GM12878 (cell line): ENCODE measurements at regions not wholly inside any gene's neighbourhood (a gene's known extent, or its start where the extent isn't known, plus 50 kb on each side); places are given as distances from the start of the nearest gene placed in this dataset.

ENCODE experiments used
- ATAC-seq: fragments of 200-7000 bp; cut with Tn5 transposase; 3 replicates; pipeline ENCODE4 v1.9.1; 2020; ENCODE audit warnings: mild to moderate bottlenecking, moderate library complexity
- BruUV-seq: library from RNA; stranded (reverse); fragments of 400-500 nt; replicated peaks from 2 replicates; lab custom pipeline; 2021; lab: Mats Ljungman, UMichigan
- CTCF ChIA-PET: fragments of 300-600 bp; sonication (Branson Sonifier 250); formaldehyde crosslinking; extraction: SDS; loops from one replicate; lab custom pipeline; 2021; ENCODE audit warnings: inconsistent platforms; lab: Yijun Ruan, JAX
- POLR2A ChIA-PET: fragments of 350-600 bp; formaldehyde crosslinking; extraction: SDS; loops from one replicate; lab custom pipeline; 2021; ENCODE audit warnings: inconsistent platforms; lab: Charles Lee
- RAD21 ChIA-PET: fragments of 300-600 bp; sonication (Branson Sonifier 250); formaldehyde crosslinking; loops from one replicate; lab custom pipeline; 2023; ENCODE audit warnings: antibody characterized with exemption; ENCODE audit not compliant: unreplicated experiment; lab: Charles Lee
- SMC1A ChIA-PET: fragments of 300-600 bp; sonication (Branson Sonifier 250); formaldehyde crosslinking; loops from one replicate; lab custom pipeline; 2023; ENCODE audit not compliant: unreplicated experiment, uncharacterized antibody; lab: Charles Lee
- DNase-seq: peaks from one replicate; pipeline ENCODE4 v3.0.0-alpha.2; 2011; ENCODE audit warnings: low read depth, low spot score
- FAIRE-seq: peaks from 3 replicates; lab custom pipeline; 2011; peaks lifted over from hg19 to GRCh38; lab: Jason Lieb, UNC
- H2AFZ ChIP-seq: 2 replicates; pipeline ENCODE4 v1.6.0; 2011; ENCODE audit warnings: low read depth, low read length, control low read depth; ENCODE audit not compliant: control insufficient read depth
- H3K27ac ChIP-seq: 2 replicates; pipeline ENCODE4 v1.5.1; 2011; ENCODE audit warnings: control low read depth; ENCODE audit not compliant: control insufficient read depth, insufficient read depth
- H3K27me3 ChIP-seq, 2 experiments: replicated peaks in 1 of 2; 2 replicates each; pipeline versions ENCODE4 v1.6.0 to v1.6.1; 2011; ENCODE audit warnings: low read length in 1 of 2; ENCODE audit not compliant: control insufficient read depth in 2 of 2, insufficient read depth in 2 of 2
- H3K36me3 ChIP-seq, 2 experiments: 2 replicates each; pipeline ENCODE4 v1.5.1; 2011; ENCODE audit warnings: low read length in 1 of 2; ENCODE audit not compliant: control insufficient read depth in 2 of 2, insufficient read depth in 2 of 2
- H3K4me1 ChIP-seq: 2 replicates; pipeline ENCODE4 v1.6.1; 2011; ENCODE audit warnings: mild to moderate bottlenecking, low read length, moderate library complexity, mixed read lengths; ENCODE audit not compliant: control insufficient read depth, insufficient read depth
- H3K4me2 ChIP-seq: 2 replicates; pipeline ENCODE4 v1.6.0; 2011; ENCODE audit warnings: control low read depth; ENCODE audit not compliant: control insufficient read depth, insufficient read depth
- H3K4me3 ChIP-seq: fragments of 200-600 bp; sonication (generic); 2 replicates; pipeline ENCODE4 v1.5.1; 2016
- H3K79me2 ChIP-seq: 2 replicates; pipeline ENCODE4 v1.6.0; 2011; ENCODE audit warnings: low read length; ENCODE audit not compliant: control insufficient read depth, insufficient read depth
- H3K9ac ChIP-seq: 2 replicates; pipeline ENCODE4 v1.8.0; 2011; ENCODE audit warnings: low read length, control low read depth, mixed read lengths; ENCODE audit not compliant: control insufficient read depth, insufficient read depth
- H3K9me3 ChIP-seq: replicated peaks from 3 replicates; pipeline ENCODE4 v1.5.1; 2011; ENCODE audit warnings: mild to moderate bottlenecking, low read length; ENCODE audit not compliant: control insufficient read depth, insufficient read depth
- H4K20me1 ChIP-seq: 2 replicates; pipeline ENCODE4 v1.6.0; 2011; ENCODE audit not compliant: control insufficient read depth, insufficient read depth
- RAD51 ChIP-seq: fragments of 450-650 bp; IDR thresholded peaks from 2 replicates; pipeline ENCODE4 v1.6.1; 2016; ENCODE audit warnings: moderate library complexity, mild to moderate bottlenecking, inconsistent platforms
- SP1 ChIP-seq: IDR thresholded peaks from one replicate; pipeline ENCODE4 v1.6.1; 2011; ENCODE audit warnings: low read depth, low read length
- STAT3 ChIP-seq: IDR thresholded peaks from 2 replicates; pipeline ENCODE4 v1.6.1; 2011; ENCODE audit warnings: low read depth, low read length, improper control_type of control experiment
- WGBS: methylation state at CpG from one replicate; pipeline ENCODE4 v1.1.6; 2016; ENCODE audit warnings: low lambda C conversion rate; ENCODE audit not compliant: insufficient replicate concordance, insufficient coverage; ENCODE audit errors: missing lambda C conversion rate; 5-methylcytosine and 5-hydroxymethylcytosine counted together
- in situ Hi-C: fragments of 300-500 bp; cut with MboI; formaldehyde crosslinking; loops from 9 replicates; pipeline ENCODE4 v1.14.3; 2018; ENCODE audit warnings: mixed read lengths
- intact Hi-C: fragments of 100-400 bp; cut with micrococcal nuclease; formaldehyde crosslinking; loops from one replicate; pipeline ENCODE4 v1.14.2; 2022; ENCODE audit not compliant: unreplicated experiment
- TF ChIP-seq, protein P1 (sequence below): IDR thresholded peaks from 2 replicates; pipeline ENCODE4 v1.6.1; 2012; ENCODE audit warnings: mild to moderate bottlenecking, low read depth, low read length
- TF ChIP-seq, protein P2 (sequence below): IDR thresholded peaks from 2 replicates; pipeline ENCODE4 v1.6.1; 2012; ENCODE audit warnings: low read depth, low read length, improper control_type of control experiment

DNA sequence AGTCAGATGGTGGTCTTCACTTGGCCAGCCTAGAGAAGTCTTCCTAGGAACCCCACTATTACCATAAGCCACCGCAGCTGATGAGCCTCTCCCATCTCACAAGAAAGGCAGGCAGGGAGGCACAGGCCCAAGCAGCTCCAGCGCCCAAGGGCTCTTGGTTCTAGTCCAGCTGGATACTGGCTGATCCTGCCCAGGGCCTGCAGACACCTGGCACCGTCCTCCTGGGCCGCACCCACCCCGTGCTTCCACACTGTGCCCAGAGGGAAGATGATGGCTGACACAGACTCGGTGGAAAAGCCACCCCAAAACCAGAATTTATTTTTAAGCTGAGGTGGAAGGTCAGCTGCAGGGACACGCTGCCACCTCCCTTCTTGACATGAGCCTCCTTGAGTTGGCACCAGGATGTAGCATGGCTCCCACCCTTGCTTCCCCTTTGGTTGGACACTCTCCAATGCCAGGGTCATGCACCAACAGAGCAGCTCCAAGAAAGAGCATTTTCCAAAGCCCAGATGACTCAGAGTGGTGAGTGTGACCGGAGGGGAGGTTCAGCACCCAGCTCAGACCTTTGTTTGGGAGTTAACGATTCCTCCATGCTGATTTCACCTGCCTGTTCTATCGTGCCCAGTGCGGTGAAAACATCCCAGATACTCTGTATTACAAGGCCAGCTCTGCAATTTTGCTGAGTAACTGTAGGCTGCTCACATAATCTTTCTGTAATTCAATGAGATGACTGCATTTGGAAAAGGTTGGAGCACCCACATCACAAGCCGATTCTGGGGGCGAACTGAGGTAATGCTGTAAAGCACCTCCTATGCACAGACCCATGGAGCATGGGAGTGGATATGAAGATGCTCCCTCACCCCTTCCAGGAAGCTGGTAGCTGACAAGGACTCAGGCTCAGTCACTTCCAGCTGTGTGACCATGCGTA lies 63.1 kb upstream of the SLC2A1 start:
- 33% methylated on average over 14 of the region's 14 CpGs for WGBS
- intact Hi-C loops (no loop called here), in situ Hi-C loops (no loop called here)
- Histone ChIP-seq H3K9ac (no peak overlapping the region), H3K36me3 (no peaks in the 10 kb centered on the region), H3K4me3 (no peak overlapping the region), H3K79me2 (no peaks in the 10 kb centered on the region), H2AFZ (no peak overlapping the region), H3K9me3 (no peaks in the 10 kb centered on the region), H3K27ac (no peak overlapping the region), H3K4me1 (no peaks in the 10 kb centered on the region), H3K27me3 (peaks cover 0 to 1% of the 10 kb centered on the region in 2 experiments; a peak in 2 of 4 replicates), H4K20me1 (no peaks in the 10 kb centered on the region), H3K4me2 (no peak overlapping the region)
- ChIA-PET SMC1A (no interaction called here), CTCF (interaction anchor here (1.2 kb wide), 1 partner anchor 52 kb away, joined by 5 read pairs; no protein-coding TSS in a partner anchor), POLR2A (no interaction called here), RAD21 (no interaction called here)
- FAIRE-seq (no peak), ATAC-seq (no peak), DNase-seq (no peak)
- TF ChIP-seq RAD51, result no peak
- TF ChIP-seq SP1, result no peak
- BruUV-seq, result no TSS peak

DNA sequence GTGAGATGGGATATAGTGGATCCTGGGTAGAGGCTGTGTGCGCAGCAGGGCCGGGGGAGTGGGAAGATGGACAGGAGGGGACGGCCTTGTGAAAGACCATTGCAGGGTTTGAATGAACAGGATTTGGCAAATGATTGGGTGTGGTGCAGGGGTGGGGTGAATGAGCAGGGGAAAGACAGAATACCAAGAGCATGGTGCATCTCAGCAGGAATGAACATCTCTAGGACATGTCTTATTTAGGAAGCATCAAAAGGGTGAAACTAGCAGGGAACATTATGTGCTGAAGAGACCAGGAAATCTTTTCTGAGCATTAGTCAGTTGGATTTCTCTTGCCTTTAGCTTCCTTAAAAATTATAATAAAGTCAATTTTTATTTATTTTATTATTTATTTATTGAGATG lies 60.6 kb upstream of the SLC2A1 start:
- H3K27ac ChIP-seq, result no peak overlapping the region
- no peaks in the 10 kb centered on the region for H3K79me2 ChIP-seq
- no peaks in the 10 kb centered on the region for H3K36me3 ChIP-seq
- ChIA-PET POLR2A (no interaction called here), SMC1A (no interaction called here), RAD21 (no interaction called here), CTCF (no interaction called here)
- BruUV-seq, result no TSS peak
- FAIRE-seq, result no peak
- 61% methylated on average over 3 of the region's 3 CpGs for WGBS
- intact Hi-C loops (no loop called here), in situ Hi-C loops (loop anchor here (5.0 kb wide), 1 partner anchor 52 kb away; no protein-coding TSS in a partner anchor)
- peaks cover 0 to 1% of the 10 kb centered on the region in 2 experiments; a peak in 3 of 4 replicates for H3K27me3 ChIP-seq
- no peaks in the 10 kb centered on the region for H3K4me1 ChIP-seq
- H2AFZ ChIP-seq, result no peak overlapping the region
- ATAC-seq, result no peak
- no peak overlapping the region for H3K9ac ChIP-seq
- TF ChIP-seq, protein P1, sequence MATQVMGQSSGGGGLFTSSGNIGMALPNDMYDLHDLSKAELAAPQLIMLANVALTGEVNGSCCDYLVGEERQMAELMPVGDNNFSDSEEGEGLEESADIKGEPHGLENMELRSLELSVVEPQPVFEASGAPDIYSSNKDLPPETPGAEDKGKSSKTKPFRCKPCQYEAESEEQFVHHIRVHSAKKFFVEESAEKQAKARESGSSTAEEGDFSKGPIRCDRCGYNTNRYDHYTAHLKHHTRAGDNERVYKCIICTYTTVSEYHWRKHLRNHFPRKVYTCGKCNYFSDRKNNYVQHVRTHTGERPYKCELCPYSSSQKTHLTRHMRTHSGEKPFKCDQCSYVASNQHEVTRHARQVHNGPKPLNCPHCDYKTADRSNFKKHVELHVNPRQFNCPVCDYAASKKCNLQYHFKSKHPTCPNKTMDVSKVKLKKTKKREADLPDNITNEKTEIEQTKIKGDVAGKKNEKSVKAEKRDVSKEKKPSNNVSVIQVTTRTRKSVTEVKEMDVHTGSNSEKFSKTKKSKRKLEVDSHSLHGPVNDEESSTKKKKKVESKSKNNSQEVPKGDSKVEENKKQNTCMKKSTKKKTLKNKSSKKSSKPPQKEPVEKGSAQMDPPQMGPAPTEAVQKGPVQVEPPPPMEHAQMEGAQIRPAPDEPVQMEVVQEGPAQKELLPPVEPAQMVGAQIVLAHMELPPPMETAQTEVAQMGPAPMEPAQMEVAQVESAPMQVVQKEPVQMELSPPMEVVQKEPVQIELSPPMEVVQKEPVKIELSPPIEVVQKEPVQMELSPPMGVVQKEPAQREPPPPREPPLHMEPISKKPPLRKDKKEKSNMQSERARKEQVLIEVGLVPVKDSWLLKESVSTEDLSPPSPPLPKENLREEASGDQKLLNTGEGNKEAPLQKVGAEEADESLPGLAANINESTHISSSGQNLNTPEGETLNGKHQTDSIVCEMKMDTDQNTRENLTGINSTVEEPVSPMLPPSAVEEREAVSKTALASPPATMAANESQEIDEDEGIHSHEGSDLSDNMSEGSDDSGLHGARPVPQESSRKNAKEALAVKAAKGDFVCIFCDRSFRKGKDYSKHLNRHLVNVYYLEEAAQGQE, result no peak
- TF ChIP-seq STAT3, result no peak
- TF ChIP-seq, protein P2, sequence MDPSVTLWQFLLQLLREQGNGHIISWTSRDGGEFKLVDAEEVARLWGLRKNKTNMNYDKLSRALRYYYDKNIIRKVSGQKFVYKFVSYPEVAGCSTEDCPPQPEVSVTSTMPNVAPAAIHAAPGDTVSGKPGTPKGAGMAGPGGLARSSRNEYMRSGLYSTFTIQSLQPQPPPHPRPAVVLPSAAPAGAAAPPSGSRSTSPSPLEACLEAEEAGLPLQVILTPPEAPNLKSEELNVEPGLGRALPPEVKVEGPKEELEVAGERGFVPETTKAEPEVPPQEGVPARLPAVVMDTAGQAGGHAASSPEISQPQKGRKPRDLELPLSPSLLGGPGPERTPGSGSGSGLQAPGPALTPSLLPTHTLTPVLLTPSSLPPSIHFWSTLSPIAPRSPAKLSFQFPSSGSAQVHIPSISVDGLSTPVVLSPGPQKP, result no peak
- no peak for DNase-seq
- H4K20me1 ChIP-seq, result no peaks in the 10 kb centered on the region
- no peak overlapping the region for H3K4me3 ChIP-seq
- H3K9me3 ChIP-seq, result no peaks in the 10 kb centered on the region
- H3K4me2 ChIP-seq, result no peak overlapping the region
